Suprapubic skin (tissue), 4 donors: ENCODE measurements at regions not wholly inside any gene's neighbourhood (a gene's known extent, or its start where the extent isn't known, plus 50 kb on each side); places are given as distances from the start of the nearest gene placed in this dataset.
"Not testable (repeated sequence)": the region's sequence is repeated elsewhere in the genome, so short reads cannot be mapped to it uniquely, and the experiment has no call there.

Experiments used
- EP300 ChIP-seq: sonication (generic); formaldehyde crosslinking; IDR thresholded peaks from one replicate; pipeline ENCODE4 v1.6.1; 2017; ENCODE audit warnings: antibody characterized with exemption
- POLR2A ChIP-seq, 2 donors: fragments of 450-650 bp; IDR thresholded peaks; one replicate each; pipeline ENCODE4 v1.6.1; 2017; ENCODE audit warnings: antibody characterized with exemption in 2 of 2, mild to moderate bottlenecking in 2 of 2, moderate library complexity in 2 of 2
- POLR2AphosphoS5 ChIP-seq, 3 donors: sonication (generic); formaldehyde crosslinking; IDR thresholded peaks; one replicate each; pipeline ENCODE4 v1.6.1; 2017; ENCODE audit warnings: antibody characterized with exemption in 3 of 3
- TF ChIP-seq, protein P1 (sequence below), 2 donors: fragments of 200-600 bp in 1 of 2; fragments of 450-650 bp in 1 of 2; sonication (generic) in 1 of 2; IDR thresholded peaks; one replicate each; pipeline ENCODE4 v1.5.1; 2016 to 2019; ENCODE audit warnings: antibody characterized with exemption in 2 of 2, mild to moderate bottlenecking in 1 of 2, moderate library complexity in 1 of 2

DNA sequence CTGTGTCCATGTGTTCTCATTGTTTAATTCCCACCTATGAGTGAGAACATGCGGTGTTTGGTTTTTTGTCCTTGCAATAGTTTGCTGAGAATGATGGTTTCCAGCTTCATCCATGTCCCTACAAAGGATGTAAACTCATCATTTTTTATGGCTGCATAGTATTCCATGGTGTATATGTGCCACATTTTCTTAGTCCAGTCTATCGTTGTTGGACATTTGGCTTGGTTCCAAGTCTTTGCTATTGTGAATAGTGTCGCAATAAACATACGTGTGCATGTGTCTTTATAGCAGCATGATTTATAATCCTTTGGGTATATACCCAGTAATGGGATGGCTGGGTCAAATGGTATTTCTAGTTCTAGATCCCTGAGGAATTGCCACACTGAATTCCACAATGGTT is 114.2 kb upstream of the ZNF195 start:
- not testable (repeated sequence) for TF ChIP-seq POLR2A (IDR thresholded peaks at IDR 0.05); POLR2AphosphoS5 (IDR thresholded peaks at IDR 0.05); EP300
- TF ChIP-seq, protein P1, sequence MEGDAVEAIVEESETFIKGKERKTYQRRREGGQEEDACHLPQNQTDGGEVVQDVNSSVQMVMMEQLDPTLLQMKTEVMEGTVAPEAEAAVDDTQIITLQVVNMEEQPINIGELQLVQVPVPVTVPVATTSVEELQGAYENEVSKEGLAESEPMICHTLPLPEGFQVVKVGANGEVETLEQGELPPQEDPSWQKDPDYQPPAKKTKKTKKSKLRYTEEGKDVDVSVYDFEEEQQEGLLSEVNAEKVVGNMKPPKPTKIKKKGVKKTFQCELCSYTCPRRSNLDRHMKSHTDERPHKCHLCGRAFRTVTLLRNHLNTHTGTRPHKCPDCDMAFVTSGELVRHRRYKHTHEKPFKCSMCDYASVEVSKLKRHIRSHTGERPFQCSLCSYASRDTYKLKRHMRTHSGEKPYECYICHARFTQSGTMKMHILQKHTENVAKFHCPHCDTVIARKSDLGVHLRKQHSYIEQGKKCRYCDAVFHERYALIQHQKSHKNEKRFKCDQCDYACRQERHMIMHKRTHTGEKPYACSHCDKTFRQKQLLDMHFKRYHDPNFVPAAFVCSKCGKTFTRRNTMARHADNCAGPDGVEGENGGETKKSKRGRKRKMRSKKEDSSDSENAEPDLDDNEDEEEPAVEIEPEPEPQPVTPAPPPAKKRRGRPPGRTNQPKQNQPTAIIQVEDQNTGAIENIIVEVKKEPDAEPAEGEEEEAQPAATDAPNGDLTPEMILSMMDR (IDR thresholded peaks at IDR 0.05) = not testable (repeated sequence)
